NCI-H128 (cell line): ENCODE measurements at regions not wholly inside any gene's neighbourhood (a gene's known extent, or its start where the extent isn't known, plus 50 kb on each side); places are given as distances from the start of the nearest gene placed in this dataset.

Source experiments
- DNase-seq: peaks from one replicate; lab custom pipeline; 2025; ENCODE audit not compliant: unreplicated experiment; lab: John Stamatoyannopoulos, UW

DNA sequence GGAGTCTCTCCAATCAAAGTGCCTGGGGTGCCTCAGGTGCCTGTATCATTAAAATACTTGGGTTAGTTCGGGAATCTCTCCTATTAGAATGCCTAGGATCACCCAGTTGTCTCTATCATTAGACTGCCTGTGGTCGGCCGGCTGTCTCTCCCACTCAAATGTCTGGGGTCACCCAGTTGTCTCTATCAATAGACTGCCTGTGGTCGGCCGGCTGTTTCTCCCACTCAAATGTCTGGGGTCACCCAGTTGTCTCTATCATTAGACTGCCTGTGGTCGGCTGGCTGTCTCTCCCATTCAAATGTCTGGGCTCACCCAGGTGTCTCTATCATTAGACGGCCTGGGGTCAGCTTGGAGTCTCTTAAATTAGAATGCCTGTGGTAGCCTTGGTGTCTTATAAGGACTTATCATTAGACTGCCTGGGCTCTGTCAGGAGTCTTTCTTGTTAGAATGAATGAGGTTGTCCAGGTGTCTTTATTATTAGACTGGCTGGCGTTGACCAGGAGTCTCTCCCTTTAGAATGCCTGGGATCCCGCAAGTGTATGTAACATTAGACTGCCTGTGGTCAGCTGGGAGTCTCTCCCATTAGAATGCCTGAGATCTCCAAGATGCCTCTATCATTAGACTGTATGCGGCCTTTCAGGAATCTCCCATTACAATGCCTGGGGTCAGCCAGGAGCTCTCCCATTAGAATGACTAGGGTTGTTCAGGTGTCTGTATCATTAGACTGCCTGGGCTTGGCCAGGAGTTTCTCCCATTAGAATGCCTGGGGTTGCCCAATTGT lies 1555.5 kb downstream of the UQCRFS1 start:
- DNase-seq, result no peak

DNA sequence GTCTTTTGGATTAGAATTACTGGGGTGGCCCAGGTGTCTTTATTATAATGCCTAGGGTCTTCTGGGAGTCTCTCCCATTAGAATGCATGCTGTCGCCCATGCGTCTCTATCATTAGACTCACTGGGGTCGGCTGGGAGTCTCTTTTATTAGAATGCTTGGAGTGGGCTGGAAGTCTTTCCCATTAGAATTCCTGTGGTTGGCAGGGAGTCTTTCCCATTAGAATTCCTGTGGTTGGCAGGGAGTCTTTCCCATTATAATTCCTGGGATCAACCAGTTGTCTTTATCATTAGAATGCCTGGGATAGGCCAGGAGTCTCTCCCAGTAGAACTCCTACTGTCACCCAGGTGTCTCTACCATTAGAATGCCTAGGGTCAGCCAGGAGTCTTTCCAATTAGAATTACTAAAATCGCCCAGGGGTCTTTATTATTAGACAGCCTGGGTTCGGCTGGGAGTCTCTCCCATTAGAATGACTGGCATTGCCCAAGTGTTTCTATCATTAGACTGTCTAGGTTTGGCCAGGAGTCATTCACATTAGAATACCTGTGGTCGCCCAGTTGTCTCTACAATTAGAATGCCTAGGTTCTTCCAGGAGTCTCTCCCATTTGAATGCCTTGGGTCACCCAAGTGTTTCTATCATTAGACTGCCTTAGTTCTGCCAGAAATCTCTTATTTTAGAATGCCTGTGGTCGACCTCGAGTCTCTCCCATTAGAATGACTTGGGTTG lies 1558.5 kb downstream of the UQCRFS1 start:
- DNase-seq, result no peak

DNA sequence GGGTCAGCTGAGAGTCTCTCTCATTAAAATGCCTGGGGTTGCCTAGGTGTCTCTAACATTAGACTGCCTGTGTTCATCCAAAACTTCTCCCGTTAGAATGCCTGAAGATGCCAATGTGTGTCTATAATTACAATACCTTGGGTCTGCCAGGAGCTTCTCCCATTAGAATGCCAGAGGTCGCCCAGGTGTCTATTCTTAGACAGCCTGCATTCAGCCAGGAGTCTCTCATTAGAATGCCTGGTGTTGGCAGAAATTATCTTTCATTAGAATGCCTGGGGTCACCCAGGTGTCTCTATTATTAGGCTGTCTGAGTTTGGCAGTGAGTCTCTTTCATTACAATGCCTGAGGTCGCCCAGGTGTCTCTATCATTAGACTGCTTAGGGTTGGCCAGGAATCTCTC lies 1560.2 kb downstream of the UQCRFS1 start:
- no peak for DNase-seq

DNA sequence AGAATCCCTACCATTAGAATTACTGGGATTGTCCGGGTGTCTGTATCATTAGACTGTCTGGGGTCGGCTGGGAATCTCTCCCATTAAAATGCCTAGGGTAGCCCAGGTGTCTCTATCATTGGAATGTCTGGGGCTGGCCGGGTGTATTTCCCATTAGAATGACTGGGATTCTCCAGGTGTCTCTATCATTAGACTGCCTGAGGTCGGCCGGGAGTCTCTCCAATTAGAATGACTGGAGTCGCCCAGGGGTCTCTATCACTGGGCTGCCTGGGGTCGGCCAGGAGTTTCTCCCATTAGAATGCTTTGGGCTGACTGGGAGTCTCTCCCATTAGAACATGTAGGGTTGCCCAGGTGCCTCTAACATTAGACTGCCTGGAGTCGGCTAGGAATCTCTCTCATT lies 1560.7 kb downstream of the UQCRFS1 start:
- DNase-seq, result no peak

DNA sequence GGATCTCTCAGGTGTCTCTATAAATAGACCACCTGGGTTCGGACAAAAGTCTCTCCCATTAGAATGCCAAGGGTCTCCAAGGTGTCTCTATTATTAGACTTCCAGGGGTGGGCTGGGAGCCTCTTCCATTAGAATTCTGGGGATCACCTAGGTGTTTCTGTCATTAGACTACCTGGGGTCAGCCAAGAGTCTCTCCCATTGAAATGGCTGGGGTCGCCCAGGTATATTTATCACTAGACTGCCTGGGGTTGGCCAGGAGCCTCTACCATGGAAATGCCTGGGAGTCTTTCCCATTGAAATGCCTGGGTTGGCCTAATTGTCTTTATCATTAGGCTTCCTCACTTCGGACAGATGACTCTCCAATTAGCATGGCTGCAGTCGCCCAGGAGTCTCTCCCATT lies 1565.5 kb downstream of the UQCRFS1 start:
- no peak for DNase-seq

DNA sequence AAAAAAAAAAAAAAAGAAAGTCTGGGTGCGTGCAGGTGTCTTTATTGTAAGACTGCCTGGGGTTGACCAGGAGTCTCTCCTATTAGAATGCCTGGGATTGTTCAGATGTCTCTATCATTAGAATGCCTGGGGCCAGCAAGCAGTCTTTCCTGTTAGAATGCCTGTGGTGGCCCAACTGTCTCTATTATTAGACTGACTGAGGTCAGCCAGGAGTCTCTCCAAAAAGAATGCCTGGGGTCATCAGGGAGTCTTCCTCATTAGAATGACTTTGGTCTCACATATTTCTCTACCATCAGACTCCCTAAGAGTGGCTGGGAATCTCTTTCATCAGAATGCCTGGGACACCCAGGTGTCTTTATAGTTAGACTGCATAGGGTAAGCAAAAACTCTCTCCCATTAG lies 1577.5 kb downstream of the UQCRFS1 start:
- no peak for DNase-seq

DNA sequence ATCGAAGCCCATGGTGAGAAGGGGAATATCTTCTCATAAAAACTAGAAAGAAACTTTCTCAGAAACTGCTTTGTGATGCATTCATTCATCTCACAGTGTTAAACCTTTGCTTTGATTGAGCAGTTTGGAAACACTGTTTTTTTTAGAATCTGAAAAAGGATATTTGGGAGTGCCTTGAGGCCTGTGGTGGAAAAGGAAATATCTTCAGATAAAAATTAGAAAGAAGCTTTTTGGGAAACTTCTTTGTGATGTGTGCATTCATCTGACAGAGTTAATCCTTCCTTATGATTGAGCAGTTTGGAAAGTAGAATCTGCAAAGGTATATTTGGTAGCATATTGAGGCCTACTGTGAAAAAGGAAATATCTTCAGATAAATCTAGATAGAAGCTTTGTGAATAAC lies 1594.9 kb downstream of the UQCRFS1 start:
- DNase-seq, result no peak

DNA sequence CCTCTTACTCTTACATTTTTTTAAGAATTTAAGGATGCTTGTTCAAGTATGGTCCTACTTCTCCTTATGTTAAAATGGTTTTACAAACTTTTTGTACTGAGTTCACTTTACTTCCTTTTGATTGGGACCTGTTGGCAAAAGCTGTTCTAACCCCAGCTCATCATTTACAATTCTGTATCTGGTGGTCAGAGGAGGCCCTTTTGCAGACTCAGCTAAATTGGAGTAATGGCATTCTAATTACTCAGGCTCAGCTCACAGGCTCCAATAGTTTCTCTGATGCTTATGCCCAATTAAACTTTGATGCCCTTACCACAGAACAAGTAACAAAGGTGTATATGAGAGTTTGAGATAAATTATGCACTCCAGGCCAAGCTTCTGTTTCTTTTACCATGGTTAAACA lies 1632.0 kb downstream of the UQCRFS1 start:
- no peak for DNase-seq
